ENCODE measurements at regions not wholly inside any gene's neighbourhood (a gene's known extent, or its start where the extent isn't known, plus 50 kb on each side); places are given as distances from the start of the nearest gene placed in this dataset.
"Not testable (repeated sequence)": the region's sequence is repeated elsewhere in the genome, so short reads cannot be mapped to it uniquely, and the experiment has no call there.

- TF ChIP-seq CTCF (IDR thresholded peaks at IDR 0.05 in 2 of 3, conservative IDR thresholded peaks at IDR 0.05 in 1 of 3; ENCODE audit: borderline replicate concordance in 1 of 3, insufficient read depth in 1 of 3, low read depth in 2 of 3, low read length in 2 of 3); SRF (IDR thresholded peaks at IDR 0.05; ENCODE audit: low read depth): not testable (repeated sequence)
These were observed 184.7 kb upstream of the AHR start for GRCh38 chr7:17113770-17114169.

Data from HCT116 (cell line).